Fibroblast of lung (primary cell): ENCODE measurements at regions not wholly inside any gene's neighbourhood (a gene's known extent, or its start where the extent isn't known, plus 50 kb on each side); places are given as distances from the start of the nearest gene placed in this dataset.
A peak's percentile ranks its signal among the peaks of the same experiment; 100 is the strongest.

ENCODE experiments used
- DNase-seq, 2 donors: peaks; one replicate each; pipeline versions ENCODE4 v3.0.0 to v3.0.0-alpha.2; 2010; ENCODE audit warnings: low read depth in 2 of 2
- H2AFZ ChIP-seq: 2 replicates; pipeline ENCODE4 v1.5.1; 2012; ENCODE audit warnings: low read length, control low read depth, inconsistent platforms
- H3K27ac ChIP-seq: 2 replicates; pipeline ENCODE4 v1.5.1; 2011; ENCODE audit warnings: low read length, control low read depth; ENCODE audit not compliant: insufficient read depth
- H3K27me3 ChIP-seq: 2 replicates; pipeline ENCODE4 v1.5.1; 2011; ENCODE audit warnings: mild to moderate bottlenecking, low read length; ENCODE audit not compliant: control insufficient read depth, insufficient read depth
- H3K36me3 ChIP-seq: 2 replicates; pipeline ENCODE4 v1.5.1; 2011; ENCODE audit warnings: low read length; ENCODE audit not compliant: control insufficient read depth, insufficient read depth
- H3K4me1 ChIP-seq: 2 replicates; pipeline ENCODE4 v1.5.1; 2011; ENCODE audit warnings: low read length; ENCODE audit not compliant: control insufficient read depth, insufficient read depth; ENCODE audit errors: extremely low read depth
- H3K4me2 ChIP-seq: 2 replicates; pipeline ENCODE4 v1.5.1; 2011; ENCODE audit warnings: low read length, control low read depth; ENCODE audit not compliant: insufficient read depth; ENCODE audit errors: extremely low read depth
- H3K4me3 ChIP-seq, 4 experiments: fragments of 200-600 bp in 1 of 4; sonication (generic) in 1 of 4; replicated peaks in 1 of 4; 2 replicates each; pipeline ENCODE4 v1.5.1; 2011 to 2016; ENCODE audit warnings: low read length in 4 of 4, low read depth in 3 of 4, mild to moderate bottlenecking in 3 of 4, control low read depth in 2 of 4, inconsistent platforms in 1 of 4, mixed read lengths in 1 of 4; ENCODE audit not compliant: insufficient read depth in 1 of 4; ENCODE audit errors: control extremely low read depth in 1 of 4
- H3K79me2 ChIP-seq: 2 replicates; pipeline ENCODE4 v1.5.1; 2012; ENCODE audit warnings: mild to moderate bottlenecking, low read length, inconsistent platforms; ENCODE audit not compliant: control insufficient read depth, insufficient read depth
- H3K9ac ChIP-seq: 2 replicates; pipeline ENCODE4 v1.5.1; 2011; ENCODE audit warnings: mild to moderate bottlenecking, low read length, control low read depth; ENCODE audit not compliant: insufficient read depth
- H3K9me3 ChIP-seq: 2 replicates; pipeline ENCODE4 v1.5.1; 2012; ENCODE audit warnings: low read depth, low read length; ENCODE audit not compliant: control insufficient read depth, insufficient read depth
- H4K20me1 ChIP-seq: 2 replicates; pipeline ENCODE4 v1.5.1; 2011; ENCODE audit warnings: low read length; ENCODE audit not compliant: control insufficient read depth, insufficient read depth; ENCODE audit errors: extremely low read depth
- EZH2 ChIP-seq: IDR thresholded peaks from 2 replicates; pipeline ENCODE4 v1.5.1; 2012; ENCODE audit warnings: low read length, control low read depth, mild to moderate bottlenecking; ENCODE audit errors: missing control alignments
- TF ChIP-seq, protein P1 (sequence below), 2 donors: IDR thresholded peaks in 1 of 2; conservative IDR thresholded peaks in 1 of 2; 1 replicate in 1 of 2; 2 replicates in 1 of 2; pipeline ENCODE4 v1.5.1; 2011 to 2012; ENCODE audit warnings: low read length in 2 of 2, control low read depth in 1 of 2, inconsistent platforms in 1 of 2, low read depth in 1 of 2, mild to moderate bottlenecking in 1 of 2

DNA sequence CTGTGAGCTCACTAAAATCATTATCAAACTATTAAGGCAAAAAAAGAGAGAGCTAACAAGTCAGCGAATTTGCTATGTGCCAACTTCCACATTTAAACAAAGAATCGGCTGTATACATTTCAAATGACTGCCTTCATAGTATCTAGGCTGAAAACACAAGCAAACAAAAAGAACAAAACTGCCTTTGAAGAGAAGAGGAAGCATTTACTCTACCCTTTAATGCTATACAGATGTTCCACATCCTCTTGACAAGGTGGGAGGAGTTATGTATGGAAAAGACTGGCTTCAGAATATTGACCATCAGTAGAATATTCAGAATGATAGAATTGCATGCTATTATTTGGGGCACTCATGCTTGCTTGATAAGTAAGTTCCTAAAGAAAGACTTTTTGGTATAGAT is 741.7 kb downstream of the PLCL1 start:
- H4K20me1 ChIP-seq = no peaks in the 10 kb centered on the region
- H3K9ac ChIP-seq = no peak overlapping the region
- no peaks in the 10 kb centered on the region for H3K4me1 ChIP-seq
- no peak overlapping the region for H3K27ac ChIP-seq
- TF ChIP-seq, protein P1, sequence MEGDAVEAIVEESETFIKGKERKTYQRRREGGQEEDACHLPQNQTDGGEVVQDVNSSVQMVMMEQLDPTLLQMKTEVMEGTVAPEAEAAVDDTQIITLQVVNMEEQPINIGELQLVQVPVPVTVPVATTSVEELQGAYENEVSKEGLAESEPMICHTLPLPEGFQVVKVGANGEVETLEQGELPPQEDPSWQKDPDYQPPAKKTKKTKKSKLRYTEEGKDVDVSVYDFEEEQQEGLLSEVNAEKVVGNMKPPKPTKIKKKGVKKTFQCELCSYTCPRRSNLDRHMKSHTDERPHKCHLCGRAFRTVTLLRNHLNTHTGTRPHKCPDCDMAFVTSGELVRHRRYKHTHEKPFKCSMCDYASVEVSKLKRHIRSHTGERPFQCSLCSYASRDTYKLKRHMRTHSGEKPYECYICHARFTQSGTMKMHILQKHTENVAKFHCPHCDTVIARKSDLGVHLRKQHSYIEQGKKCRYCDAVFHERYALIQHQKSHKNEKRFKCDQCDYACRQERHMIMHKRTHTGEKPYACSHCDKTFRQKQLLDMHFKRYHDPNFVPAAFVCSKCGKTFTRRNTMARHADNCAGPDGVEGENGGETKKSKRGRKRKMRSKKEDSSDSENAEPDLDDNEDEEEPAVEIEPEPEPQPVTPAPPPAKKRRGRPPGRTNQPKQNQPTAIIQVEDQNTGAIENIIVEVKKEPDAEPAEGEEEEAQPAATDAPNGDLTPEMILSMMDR (conservative IDR thresholded peaks at IDR 0.05 in 1 of 2, IDR thresholded peaks at IDR 0.05 in 1 of 2; ENCODE audit: low read depth in 1 of 2, low read length in 2 of 2) = no peak
- no peak for TF ChIP-seq EZH2
- no peak overlapping the region for H3K4me3 ChIP-seq
- H3K27me3 ChIP-seq = no peaks in the 10 kb centered on the region
- H3K79me2 ChIP-seq = no peaks in the 10 kb centered on the region
- DNase-seq = peak in 1 of 2 donors; percentile 31
- H2AFZ ChIP-seq = no peak overlapping the region
- no peak overlapping the region for H3K4me2 ChIP-seq
- no peaks in the 10 kb centered on the region for H3K9me3 ChIP-seq
- H3K36me3 ChIP-seq = no peaks in the 10 kb centered on the region

DNA sequence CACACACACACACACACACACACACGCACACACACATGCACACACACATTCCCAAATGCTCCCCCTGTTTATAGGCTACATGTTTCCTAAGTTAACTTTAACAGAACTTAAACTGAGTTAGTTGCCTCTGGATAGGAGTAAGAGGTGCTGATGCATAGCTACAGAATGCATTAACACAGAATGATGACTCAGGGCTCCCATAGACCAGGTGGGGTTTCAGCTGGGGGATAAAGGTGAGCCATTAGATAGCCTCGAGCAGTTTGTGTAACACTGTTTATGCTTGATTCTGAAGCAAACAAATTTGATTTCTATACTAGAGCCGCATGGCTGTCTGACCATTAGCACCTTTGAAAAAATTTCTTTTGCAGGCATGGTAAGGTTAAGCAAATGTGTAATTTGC is 741.0 kb downstream of the PLCL1 start:
- no peak overlapping the region for H3K27ac ChIP-seq
- H3K27me3 ChIP-seq = no peaks in the 10 kb centered on the region
- H3K4me3 ChIP-seq = no peak overlapping the region
- peak in 1 of 2 donors; percentile 2 for DNase-seq
- H3K4me1 ChIP-seq = no peaks in the 10 kb centered on the region
- no peaks in the 10 kb centered on the region for H4K20me1 ChIP-seq
- no peaks in the 10 kb centered on the region for H3K36me3 ChIP-seq
- no peak overlapping the region for H3K9ac ChIP-seq
- TF ChIP-seq, protein P1 (conservative IDR thresholded peaks at IDR 0.05 in 1 of 2, IDR thresholded peaks at IDR 0.05 in 1 of 2; ENCODE audit: low read depth in 1 of 2, low read length in 2 of 2) = no peak
- TF ChIP-seq EZH2 = no peak
- H3K9me3 ChIP-seq = no peaks in the 10 kb centered on the region
- H2AFZ ChIP-seq = no peak overlapping the region
- no peak overlapping the region for H3K4me2 ChIP-seq
- H3K79me2 ChIP-seq = no peaks in the 10 kb centered on the region

- H4K20me1 ChIP-seq = no peaks in the 10 kb centered on the region
- no peaks in the 10 kb centered on the region for H3K9me3 ChIP-seq
- H3K4me3 ChIP-seq = no peak overlapping the region
- no peaks in the 10 kb centered on the region for H3K36me3 ChIP-seq
- no peak overlapping the region for H3K27ac ChIP-seq
- no peak overlapping the region for H3K4me2 ChIP-seq
- no peaks in the 10 kb centered on the region for H3K27me3 ChIP-seq
- no peak overlapping the region for H2AFZ ChIP-seq
- H3K9ac ChIP-seq = no peak overlapping the region
- no peak for DNase-seq
- H3K4me1 ChIP-seq = no peaks in the 10 kb centered on the region
- no peak for TF ChIP-seq EZH2
- TF ChIP-seq, protein P1 (conservative IDR thresholded peaks at IDR 0.05 in 1 of 2, IDR thresholded peaks at IDR 0.05 in 1 of 2; ENCODE audit: low read depth in 1 of 2, low read length in 2 of 2) = no peak
- no peaks in the 10 kb centered on the region for H3K79me2 ChIP-seq
These were observed 740.1 kb downstream of the PLCL1 start for GRCh38 chr2:198544461-198544860.
